HK-2 (cell line): ENCODE measurements at regions not wholly inside any gene's neighbourhood (a gene's known extent, or its start where the extent isn't known, plus 50 kb on each side); places are given as distances from the start of the nearest gene placed in this dataset.
A peak's percentile ranks its signal among the peaks of the same experiment; 100 is the strongest.

Experiments used
- DNase-seq: peaks from one replicate; pipeline ENCODE4 v3.0.0-alpha.2; 2018; ENCODE audit not compliant: unreplicated experiment

DNA sequence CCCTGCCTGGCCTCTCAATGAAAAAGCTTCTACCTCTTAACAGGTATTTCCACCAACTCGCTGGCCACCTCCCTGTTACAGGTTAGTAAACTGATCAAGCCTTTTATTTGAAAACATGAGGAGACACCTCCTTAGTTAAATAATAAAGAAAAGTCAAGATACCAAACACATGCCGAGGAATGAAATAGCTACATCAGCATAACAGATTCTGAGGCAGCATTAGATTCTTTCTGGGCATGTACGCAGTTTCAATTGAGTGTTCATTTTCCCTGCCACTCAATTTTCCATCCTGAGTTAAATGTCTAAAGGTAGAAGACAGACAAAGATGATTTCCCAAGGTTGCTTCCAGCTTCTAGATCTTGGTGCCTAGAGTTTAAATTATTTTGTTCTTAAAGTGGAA, 250.5 kb upstream of the LRTM1 start:
- no peak for DNase-seq

- DNase-seq, result no peak
Measured at GRCh38 chr3:55177749-55178148, 249.9 kb upstream of the LRTM1 start.

DNA sequence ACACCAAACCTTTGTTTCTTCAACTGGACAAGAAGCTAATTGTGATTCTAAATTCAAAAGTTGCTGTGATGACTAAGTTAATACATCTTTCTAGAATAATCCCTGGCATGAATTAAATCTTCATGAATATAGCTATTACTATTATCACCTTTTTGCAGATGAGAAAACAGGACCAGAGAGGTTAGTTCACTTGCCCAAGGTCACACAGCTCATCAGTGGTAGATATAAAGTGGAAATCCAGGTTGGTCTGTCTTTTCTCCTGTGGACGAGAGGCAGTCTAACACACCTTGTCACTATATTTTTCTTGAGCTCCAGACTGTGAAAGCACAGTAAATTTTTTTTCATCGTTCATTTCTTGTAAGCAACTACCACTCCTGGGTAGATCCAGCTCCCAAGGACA, 247.6 kb upstream of the LRTM1 start:
- no peak for DNase-seq

DNA sequence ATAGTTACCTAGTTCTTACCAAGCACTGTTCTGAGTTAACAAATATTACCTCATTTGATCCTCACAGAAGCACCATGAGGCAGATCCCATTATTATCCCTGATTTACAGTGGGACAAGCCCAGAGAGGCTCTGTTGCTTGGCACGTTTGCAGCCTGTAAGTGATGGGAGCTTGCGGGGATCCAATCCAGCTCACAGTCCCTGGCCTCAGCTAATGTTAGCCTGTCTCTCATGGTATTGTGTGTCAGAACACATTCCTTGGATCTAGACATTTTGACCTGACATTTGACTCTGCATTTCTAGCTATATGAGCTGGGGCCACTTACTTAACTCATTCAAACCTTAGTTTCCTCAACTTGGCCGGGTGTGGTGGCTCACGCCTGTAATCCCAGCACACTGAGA, 246.9 kb upstream of the LRTM1 start:
- DNase-seq, result no peak

DNA sequence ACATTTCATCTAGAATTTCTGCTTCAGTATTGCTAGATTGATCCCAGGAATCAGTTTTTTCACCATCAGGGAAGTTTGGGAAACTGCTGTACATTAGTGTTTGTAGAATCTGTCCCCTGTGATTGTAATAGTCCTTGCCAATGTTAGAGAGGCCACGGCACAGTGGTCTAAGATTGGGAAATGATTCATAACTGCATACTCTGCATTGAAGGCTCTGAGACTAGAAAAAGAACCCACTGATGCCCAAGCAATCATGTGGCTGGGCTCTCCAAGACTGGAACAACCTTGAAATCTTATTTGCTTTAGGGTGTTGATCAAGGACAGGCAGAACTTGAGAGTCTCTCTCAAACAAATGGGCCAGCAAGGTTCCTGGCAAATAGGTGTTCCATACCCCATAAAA, 245.6 kb upstream of the LRTM1 start:
- DNase-seq, result no peak

GRCh38 chr3:55172913-55173312, 245.1 kb upstream of the LRTM1 start:
- no peak for DNase-seq

DNA sequence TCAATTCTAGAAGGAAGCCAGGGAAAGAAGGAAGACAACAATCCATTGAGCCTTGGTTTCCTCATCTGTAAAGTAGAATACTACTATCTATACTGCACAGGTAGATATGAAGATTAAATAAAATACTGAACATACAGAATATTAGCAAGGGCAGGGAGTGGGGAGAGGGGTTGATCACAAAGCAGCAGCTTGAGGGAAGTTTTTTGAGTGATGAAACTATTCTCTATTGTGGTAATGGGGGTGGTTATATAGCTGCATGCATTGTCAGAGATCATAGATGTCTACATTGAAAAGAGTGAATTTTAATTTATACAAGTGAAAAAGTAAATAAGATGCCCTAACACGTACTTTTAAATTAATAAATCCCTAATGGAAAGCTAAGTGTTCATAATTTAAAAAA, 242.6 kb upstream of the LRTM1 start:
- no peak for DNase-seq

DNA sequence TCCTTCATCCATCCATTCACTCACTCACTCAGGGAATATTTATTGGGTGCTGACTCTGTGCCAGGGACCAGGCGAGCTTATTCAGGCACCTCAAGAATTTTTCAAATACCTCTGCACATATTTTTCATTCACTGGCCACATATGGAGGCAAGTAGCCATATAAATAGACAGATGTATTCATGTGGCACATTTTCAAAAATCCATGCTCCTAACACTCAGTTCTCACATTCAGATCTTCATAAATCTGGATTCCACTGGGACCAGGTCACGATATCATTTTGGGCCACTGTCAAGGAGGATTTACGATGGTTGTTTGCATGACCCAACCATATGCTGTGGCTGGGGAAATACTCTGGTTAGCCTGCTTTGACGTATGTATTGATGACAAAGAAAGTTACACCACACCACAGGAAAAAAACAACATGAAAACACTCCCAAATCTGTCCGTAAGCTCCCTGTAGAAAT, 241.8 kb upstream of the LRTM1 start:
- peak; percentile 11 for DNase-seq

DNA sequence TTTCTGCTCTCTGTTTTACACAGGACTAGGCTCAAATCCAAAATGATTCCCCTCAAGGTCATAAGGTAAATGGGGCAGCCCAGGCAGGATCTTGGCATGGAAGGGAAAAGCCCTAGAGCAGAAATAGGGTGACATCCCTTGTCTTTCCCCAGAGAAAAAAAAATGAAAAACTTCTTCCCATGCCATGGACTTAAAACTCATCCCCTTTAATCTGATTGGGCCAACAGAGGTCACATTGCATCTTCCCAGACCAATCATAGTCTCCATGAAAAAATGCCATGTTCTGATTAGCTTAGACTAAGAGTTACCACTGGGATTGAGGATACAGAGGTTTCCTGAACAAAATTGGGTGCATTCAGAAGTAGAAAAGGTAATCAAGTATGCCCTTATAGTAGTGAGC, 241.3 kb upstream of the LRTM1 start:
- DNase-seq, result no peak

- no peak for DNase-seq
Measured at GRCh38 chr3:55167586-55168317, 239.9 kb upstream of the LRTM1 start.

- no peak for DNase-seq
Measured at GRCh38 chr3:55166576-55167555, 239.0 kb upstream of the LRTM1 start.

- DNase-seq, result no peak
Measured at GRCh38 chr3:55165704-55166405, 238.0 kb upstream of the LRTM1 start.

DNA sequence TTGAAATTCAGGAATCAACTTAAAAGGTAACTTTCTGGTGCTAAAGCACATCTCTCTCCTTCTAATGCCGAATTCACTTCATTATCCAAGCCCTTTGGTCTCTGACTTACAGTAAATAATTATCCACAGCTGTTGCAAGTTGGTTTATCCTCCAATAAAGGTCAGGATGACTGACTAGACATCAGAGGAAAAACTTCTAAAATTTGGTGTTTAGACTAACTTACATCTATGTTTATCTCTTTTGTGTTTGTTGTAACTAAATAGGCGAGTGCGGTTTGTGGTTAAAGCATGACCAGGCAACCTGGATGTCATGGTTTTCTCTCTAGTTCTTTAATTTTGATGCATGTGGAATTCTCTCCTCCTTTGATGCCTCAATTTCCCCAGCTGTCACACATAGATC, 237.4 kb upstream of the LRTM1 start:
- DNase-seq, result no peak

- DNase-seq, result no peak
Measured at GRCh38 chr3:55164876-55165275, 237.0 kb upstream of the LRTM1 start.

DNA sequence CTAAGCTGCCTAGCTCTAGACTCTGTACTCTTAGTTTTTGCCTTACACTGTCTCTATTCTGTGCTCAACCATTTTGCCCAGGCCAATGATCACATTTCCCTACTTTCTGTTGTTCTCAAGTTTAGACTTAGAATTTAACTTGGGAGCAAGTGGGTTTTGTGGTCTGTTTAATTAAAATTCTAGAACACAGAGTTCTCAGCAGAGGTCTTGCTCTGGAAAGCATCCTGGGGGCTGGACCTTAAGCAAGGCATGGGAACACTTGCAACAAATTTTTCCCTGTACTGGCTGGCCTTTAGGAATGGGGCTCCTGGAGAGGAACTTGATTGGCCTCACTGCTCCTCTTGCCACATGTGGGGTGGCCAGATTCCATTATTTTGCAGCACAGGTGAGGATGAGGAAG, 236.3 kb upstream of the LRTM1 start:
- no peak for DNase-seq

GRCh38 chr3:55163421-55163820, 235.6 kb upstream of the LRTM1 start:
- DNase-seq, result no peak

GRCh38 chr3:55162031-55162795, 234.4 kb upstream of the LRTM1 start:
- no peak for DNase-seq

- no peak for DNase-seq
Measured at GRCh38 chr3:55161231-55161630, 233.4 kb upstream of the LRTM1 start.

DNA sequence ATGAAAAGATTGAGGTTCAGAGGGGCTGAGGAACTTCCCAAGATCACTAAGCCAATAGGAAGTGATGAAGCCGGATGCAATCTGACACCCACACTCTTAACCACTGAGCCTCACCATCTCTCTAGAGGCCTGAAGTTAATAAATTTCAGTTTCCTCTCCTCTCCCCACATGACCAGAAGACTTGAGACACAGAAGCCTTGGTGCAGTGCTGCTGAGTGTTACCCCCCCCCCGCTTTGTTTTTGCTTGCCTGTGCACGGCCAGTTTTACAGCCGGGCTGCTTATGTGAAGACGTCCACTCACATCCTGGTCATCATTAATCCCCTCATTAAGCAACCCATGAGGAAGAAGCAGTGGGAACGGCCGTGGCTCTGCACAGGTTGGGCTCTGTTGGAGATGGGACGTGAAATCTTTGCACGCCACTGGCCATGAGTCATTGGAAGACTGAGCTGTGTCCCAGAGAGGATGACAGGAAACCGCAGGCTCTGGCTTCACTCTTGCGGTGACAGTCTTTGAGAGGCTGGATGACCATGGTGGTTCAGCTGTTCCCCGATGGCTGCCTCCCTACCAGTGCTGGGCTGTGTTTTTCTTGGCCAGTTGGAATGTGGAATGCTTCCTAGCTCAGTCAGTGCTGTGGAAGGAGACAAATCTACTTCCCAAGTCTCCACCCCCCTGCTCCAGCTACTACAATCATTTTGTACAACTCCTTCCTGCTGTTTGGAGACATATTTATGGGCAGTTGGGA, 232.6 kb upstream of the LRTM1 start:
- peak; percentile 92 for DNase-seq

GRCh38 chr3:55159711-55160110, 231.9 kb upstream of the LRTM1 start:
- no peak for DNase-seq

DNA sequence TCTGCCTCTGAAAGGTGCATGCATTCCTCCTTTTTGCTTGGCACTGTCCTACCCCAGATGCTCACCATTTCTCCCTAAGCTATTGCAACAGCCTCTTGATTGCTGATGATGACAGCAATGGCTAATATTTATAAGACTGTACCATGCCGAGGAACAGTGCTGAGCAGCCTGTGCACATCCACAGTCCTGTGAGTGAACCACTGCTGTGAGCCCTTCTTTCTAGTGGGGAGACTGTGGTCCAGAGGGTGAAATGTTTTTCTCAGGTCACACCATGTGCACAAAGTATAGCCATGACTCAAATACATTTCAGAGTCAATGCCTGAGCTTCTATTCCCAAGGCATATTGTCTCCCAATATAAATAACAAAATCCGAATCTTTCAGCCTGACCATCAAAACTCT, 231.2 kb upstream of the LRTM1 start:
- no peak for DNase-seq
